GM10266 (cell line): ENCODE measurements at regions not wholly inside any gene's neighbourhood (a gene's known extent, or its start where the extent isn't known, plus 50 kb on each side); places are given as distances from the start of the nearest gene placed in this dataset.

Source experiments
- DNase-seq: peaks from one replicate; pipeline ENCODE4 v3.0.0; 2012; ENCODE audit errors: extremely low spot score
- CTCF ChIP-seq: IDR thresholded peaks from 2 replicates; pipeline ENCODE4 v1.5.1; 2012; ENCODE audit warnings: mild to moderate bottlenecking, low read depth; ENCODE audit not compliant: control insufficient read depth, insufficient read depth; ENCODE audit errors: missing control alignments

- DNase-seq, result no peak
- TF ChIP-seq CTCF, result no peak
Measured at GRCh38 chrX:943035-943434, 269.4 kb downstream of the CRLF2 start.

DNA sequence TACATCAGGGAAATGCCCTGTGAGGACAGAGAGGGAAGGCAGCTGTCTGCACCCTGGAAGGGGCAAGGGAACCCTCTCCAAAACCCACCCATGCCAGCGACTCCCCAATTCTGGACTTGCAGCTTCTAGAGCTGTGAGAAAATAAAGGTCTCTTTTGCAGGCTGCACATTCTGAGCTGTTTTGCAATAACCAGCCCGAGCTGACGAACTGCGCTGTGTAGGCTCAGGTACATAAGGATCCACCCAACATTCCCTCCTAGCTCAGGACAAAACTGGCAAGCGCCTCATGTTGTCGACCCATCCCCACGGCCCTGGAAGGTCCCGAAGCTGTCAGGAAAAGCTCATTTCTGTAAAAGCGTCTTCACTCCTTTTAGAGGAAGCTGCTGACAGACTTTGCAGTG is 271.8 kb downstream of the CRLF2 start:
- DNase-seq, result no peak
- no peak for TF ChIP-seq CTCF

- no peak for DNase-seq
- no peak for TF ChIP-seq CTCF
Measured at GRCh38 chrX:936979-937769, 275.3 kb downstream of the CRLF2 start.

DNA sequence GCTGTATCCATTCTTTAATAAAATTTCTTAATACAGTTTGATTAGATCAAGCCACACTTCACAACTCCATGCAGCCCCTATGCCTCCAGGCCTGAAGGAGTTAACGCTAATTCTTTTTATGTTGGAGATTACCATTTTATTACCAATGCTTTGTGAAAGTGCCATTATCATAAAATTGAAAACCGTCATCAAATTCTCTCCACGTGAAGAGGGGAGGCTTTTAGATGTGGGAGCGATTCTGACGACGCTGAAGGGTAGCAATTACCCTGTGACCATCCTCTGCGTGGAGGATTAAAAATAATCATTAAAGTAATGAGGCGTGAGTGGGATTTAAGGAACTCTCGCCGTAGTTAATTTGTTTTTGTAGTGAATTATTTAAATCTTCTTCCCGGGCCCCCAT is 278.8 kb downstream of the CRLF2 start:
- DNase-seq, result no peak
- no peak for TF ChIP-seq CTCF

- TF ChIP-seq CTCF, result no peak
- DNase-seq, result no peak
Measured at GRCh38 chrX:928606-929005, 283.8 kb downstream of the CRLF2 start.

GRCh38 chrX:926991-927390 is 285.5 kb downstream of the CRLF2 start:
- no peak for TF ChIP-seq CTCF
- no peak for DNase-seq

- no peak for TF ChIP-seq CTCF
- no peak for DNase-seq
Measured at GRCh38 chrX:926070-926469, 286.4 kb downstream of the CRLF2 start.
